Stimulated activated CD8-positive, alpha-beta memory T cell treated with anti-CD3 and anti-CD28 coated beads, Interleukin-7, amount 100 ng/mL, for 24 hours (primary cell): ENCODE measurements at regions not wholly inside any gene's neighbourhood (a gene's known extent, or its start where the extent isn't known, plus 50 kb on each side); places are given as distances from the start of the nearest gene placed in this dataset.

Source experiments
- DNase-seq: peaks from one replicate; pipeline ENCODE4 v3.0.0-alpha.2; 2020; ENCODE audit warnings: low read depth

GRCh38 chr5:174191076-174191475 is 145.6 kb downstream of the NSG2 start:
- no peak for DNase-seq

GRCh38 chr5:174191850-174192655 is 146.5 kb downstream of the NSG2 start:
- no peak for DNase-seq

- no peak for DNase-seq
Measured at GRCh38 chr5:174192901-174193300, 147.4 kb downstream of the NSG2 start.

GRCh38 chr5:174195517-174195916 is 150.0 kb downstream of the NSG2 start:
- no peak for DNase-seq

GRCh38 chr5:174197929-174198328 is 152.4 kb downstream of the NSG2 start:
- no peak for DNase-seq

GRCh38 chr5:174198541-174198940 is 153.0 kb downstream of the NSG2 start:
- DNase-seq: no peak

GRCh38 chr5:174202996-174203395 is 157.5 kb downstream of the NSG2 start:
- DNase-seq: no peak

GRCh38 chr5:174204535-174205313 is 159.2 kb downstream of the NSG2 start:
- no peak for DNase-seq

- DNase-seq: no peak
Measured at GRCh38 chr5:174205939-174206338, 160.4 kb downstream of the NSG2 start.

- DNase-seq: no peak
Measured at GRCh38 chr5:174210596-174211276, 165.2 kb downstream of the NSG2 start.

GRCh38 chr5:174211277-174211626 is 165.7 kb downstream of the NSG2 start:
- DNase-seq: no peak

GRCh38 chr5:174217527-174217926 is 172.0 kb downstream of the NSG2 start:
- DNase-seq: no peak

GRCh38 chr5:174218162-174218561 is 172.7 kb downstream of the NSG2 start:
- no peak for DNase-seq

GRCh38 chr5:174220417-174220816 is 174.9 kb downstream of the NSG2 start:
- DNase-seq: no peak

- DNase-seq: no peak
Measured at GRCh38 chr5:174221436-174221835, 175.9 kb downstream of the NSG2 start.

- DNase-seq: no peak
Measured at GRCh38 chr5:174221946-174222345, 176.4 kb downstream of the NSG2 start.

GRCh38 chr5:174222891-174223290 is 177.4 kb downstream of the NSG2 start:
- no peak for DNase-seq

- no peak for DNase-seq
Measured at GRCh38 chr5:174223355-174223754, 177.8 kb downstream of the NSG2 start.

GRCh38 chr5:174229068-174229467 is 183.6 kb downstream of the NSG2 start:
- DNase-seq: no peak

- DNase-seq: no peak
Measured at GRCh38 chr5:174229514-174230370, 184.2 kb downstream of the NSG2 start.

- DNase-seq: no peak
Measured at GRCh38 chr5:174231956-174232487, 186.5 kb downstream of the NSG2 start.

- DNase-seq: no peak
Measured at GRCh38 chr5:174234388-174234787, 188.9 kb downstream of the NSG2 start.
